ENCODE measurements at regions not wholly inside any gene's neighbourhood (a gene's known extent, or its start where the extent isn't known, plus 50 kb on each side); places are given as distances from the start of the nearest gene placed in this dataset.

DNA sequence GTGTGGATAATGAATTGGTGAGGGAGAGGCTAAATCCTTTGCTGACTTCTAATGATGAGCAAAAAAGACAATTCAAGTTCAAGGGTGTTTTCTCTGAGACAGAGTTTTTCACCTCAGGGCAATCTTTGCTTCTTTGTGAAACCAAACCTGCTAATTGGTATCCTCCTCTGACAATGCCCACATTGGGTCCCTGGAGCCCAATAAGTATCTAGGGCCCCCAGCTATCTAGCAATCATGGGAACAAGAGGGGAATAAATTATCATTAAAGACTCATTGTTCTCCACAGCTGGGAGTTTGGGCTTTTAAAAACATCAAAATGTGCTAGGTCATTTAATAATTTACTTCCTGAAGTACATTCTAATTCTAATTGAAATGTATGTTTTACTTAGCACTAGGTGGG is 227.3 kb downstream of the TMEM167A start:
- ATAC-seq, result no peak
- no peak for DNase-seq

GRCh38 chr5:82847562-82847961 is 229.6 kb downstream of the TMEM167A start:
- DNase-seq (no peak), ATAC-seq (no peak)

DNA sequence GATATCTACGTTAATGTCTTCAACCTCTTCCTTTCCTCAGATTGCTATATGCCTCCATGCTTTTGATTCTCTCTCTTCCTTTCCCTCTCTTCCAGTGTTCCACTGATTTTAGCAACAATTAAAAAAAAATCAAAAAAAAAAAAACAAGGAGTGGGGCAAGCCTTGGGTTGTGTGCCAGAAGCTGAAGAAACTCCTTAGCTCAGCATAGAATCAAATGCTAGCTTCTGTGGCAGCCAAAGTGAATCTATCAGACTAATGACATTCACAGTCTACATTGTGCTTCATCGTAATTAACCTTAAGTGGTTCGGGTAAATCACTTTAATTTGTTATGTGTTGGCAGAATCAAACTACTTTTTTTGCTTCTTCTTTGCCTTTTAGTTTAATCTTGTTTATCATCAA is 237.3 kb downstream of the TMEM167A start:
- ATAC-seq (no peak), DNase-seq (no peak)

GRCh38 chr5:82835488-82835887 is 241.7 kb downstream of the TMEM167A start:
- DNase-seq (no peak), ATAC-seq (no peak)

DNA sequence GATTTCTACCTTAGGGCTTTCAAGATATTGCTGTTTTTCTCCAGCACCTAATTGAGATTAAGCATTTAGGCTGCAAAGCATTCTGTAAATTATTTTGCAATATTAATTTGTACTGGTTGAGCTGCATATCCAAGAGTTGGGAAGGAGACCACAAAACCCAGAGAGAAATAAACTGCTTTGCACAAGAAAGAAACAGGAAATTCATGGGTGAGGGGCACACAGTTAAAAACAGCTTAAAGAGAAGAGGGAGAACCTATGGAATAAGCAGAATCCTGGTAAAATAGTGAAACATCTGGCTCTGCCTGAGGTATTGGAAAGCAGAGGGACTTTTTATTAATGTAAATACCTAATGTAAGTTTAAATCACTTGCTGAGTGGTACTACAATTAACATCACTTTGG is 243.0 kb downstream of the TMEM167A start:
- DNase-seq, result no peak
- no peak for ATAC-seq

DNA sequence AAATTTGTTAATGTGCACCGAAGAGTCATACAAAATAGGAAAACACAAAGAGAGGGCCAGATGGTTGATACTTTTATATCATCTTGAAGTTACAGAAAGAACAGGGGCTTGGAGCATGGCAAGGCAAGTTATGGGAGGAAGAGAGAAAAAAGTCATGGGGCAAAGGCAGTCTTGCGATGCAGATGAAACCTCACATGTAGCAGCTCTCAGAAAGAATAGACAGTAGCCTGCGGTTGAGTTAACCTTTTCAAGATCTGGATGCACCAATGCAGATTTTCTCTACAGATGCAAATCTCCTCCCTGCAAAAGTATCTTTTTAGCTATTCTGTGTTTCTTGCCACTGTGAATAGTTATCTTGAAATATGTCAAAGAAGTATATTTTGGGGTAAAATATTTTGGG is 243.9 kb downstream of the TMEM167A start:
- ATAC-seq (no peak), DNase-seq (no peak)

- no peak for DNase-seq
- ATAC-seq, result no peak
Measured at GRCh38 chr5:82832445-82832844, 244.7 kb downstream of the TMEM167A start.

DNA sequence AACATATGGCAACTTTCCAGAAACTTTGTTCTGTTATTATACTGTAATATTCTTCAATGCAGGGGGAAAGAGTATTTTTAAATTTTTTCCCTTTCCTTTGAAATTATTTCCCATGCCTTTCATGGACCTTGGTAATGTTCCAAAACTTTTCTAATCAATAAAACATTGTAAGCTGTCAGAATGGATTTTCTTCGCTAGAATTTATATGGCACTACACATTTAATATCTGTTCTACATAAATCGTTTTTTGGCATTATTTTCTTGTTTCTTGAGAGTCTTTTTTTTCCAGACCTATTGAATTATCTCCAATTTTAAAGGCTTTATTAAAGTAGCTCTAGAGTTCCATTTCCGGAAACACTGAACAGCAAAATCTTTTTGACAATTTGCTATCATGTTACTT is 249.0 kb downstream of the TMEM167A start:
- ATAC-seq (no peak), DNase-seq (no peak)

GRCh38 chr5:82827651-82828050 is 249.5 kb downstream of the TMEM167A start:
- no peak for ATAC-seq

GRCh38 chr5:82822634-82822927 is 254.6 kb downstream of the TMEM167A start:
- ATAC-seq (no peak), DNase-seq (no peak)

More at GRCh38 chr5:82827651-82828050, 249.5 kb downstream of the TMEM167A start:
- DNase-seq, result no peak

DNA sequence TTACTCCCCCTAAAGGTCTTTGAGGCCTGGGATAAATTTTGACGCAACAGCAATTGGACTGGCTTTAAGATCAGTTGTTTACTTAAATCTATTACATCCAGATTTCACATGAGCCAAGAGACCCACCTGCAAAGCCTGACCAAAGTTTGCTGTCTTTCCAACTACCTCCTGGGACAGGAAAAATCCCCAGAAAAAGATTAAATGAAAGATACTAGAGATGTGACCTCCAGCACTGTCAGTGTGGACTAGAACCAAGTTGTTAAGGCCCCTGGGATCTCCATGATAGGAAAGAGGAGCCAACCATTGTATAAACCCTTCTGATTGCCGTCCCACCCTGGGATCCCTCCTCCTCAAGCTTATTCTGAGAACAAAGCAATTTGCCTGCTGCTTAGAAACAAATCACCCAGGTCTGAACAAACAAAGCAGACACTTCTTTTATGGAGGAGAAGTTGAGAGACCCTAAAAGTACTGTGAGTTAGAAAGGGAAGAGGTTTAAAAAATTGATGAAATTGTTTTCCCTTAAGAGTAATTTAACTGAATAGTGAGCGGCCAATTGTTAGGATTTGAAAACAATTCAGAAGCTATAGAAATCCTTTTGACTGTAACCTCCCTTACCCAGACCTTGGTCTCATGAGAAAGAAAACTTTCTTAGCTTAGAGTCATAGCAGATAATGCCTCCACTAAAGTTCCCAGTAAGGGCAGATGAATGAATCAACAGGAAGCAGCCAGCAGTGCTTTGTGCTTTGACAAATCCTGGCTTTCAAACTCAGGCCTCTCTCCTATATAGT is 255.2 kb downstream of the TMEM167A start:
- DNase-seq, result no peak
- ATAC-seq, result no peak

DNA sequence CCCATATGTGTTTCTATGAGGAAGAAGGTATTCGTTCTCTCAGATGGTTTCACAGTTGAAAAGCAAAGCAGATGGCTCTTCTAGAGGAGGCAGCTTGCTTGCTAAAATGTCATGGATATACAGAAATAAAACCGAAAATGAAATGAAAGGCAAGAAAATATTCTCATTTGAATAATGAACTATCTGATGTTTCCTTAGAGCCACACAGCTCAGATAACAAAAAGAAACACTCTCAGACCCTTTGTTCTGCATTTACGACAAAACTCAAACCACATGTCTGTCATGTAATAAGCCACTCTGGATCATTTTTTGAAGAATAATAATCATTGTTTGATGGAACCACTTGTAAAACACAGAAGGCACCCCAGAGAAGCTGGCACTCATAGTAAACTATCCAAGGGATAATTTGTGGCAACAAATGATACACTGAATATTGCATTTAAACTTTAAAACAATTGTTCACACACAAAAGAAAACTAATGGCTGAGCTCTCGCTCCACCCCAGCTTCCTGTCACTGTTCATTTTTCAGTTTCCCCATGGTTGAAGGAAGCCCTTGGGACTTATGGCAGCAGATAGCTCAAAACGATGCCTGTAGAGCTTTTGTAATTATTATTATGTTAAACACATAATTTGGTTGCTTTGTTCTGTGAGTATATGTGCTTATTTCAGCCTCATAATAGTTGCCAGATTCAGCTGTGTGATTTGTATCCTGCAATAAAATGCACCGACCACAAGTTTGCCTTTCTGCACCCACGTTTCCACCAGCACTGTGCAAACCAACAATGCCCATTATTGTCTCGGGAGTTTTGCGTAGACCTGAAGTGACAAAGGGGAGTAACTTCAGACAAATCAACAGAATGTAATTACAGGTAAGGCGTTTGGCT is 256.0 kb downstream of the TMEM167A start:
- DNase-seq, result no peak
- ATAC-seq, result no peak

GRCh38 chr5:82820188-82820587 is 257.0 kb downstream of the TMEM167A start:
- DNase-seq (no peak), ATAC-seq (no peak)

DNA sequence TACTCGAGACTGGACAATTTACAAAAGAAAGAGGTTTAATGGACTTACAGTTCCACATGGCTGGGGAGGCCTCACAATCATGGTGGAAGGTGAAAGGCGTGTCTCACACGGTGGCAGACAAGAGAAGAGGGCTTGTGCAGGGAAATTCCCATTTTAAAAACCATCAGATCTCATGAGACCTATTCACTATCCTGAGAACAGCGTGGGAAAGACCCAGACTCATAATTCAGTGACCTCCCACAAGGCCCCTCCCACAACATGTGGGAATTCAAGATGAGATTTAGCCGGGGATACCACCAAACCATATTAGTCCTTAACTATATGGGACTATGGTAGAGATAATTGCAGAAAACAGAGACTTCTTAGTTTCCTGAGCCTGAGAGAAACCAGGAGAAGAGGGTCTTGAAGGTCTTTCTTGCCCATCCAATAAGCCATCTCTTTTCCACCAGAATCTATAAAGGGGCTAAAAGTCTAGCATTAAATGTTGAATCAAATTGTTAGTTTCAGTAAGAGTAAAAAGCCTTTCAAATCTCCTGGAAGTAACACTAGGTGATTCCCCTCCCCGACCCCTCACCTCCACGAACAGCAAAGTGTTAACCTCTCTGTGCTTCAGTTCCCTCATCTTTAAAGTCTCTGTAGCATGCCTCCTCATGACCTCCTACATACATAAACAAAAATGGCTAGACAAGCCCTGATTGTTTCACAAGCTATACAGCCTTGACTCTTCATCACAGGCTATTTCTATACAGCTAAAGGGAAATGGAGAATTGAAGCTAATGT is 259.1 kb downstream of the TMEM167A start:
- DNase-seq (no peak), ATAC-seq (peak; percentile 46)

- ATAC-seq (no peak), DNase-seq (no peak)
Measured at GRCh38 chr5:82816926-82817325, 260.3 kb downstream of the TMEM167A start.

DNA sequence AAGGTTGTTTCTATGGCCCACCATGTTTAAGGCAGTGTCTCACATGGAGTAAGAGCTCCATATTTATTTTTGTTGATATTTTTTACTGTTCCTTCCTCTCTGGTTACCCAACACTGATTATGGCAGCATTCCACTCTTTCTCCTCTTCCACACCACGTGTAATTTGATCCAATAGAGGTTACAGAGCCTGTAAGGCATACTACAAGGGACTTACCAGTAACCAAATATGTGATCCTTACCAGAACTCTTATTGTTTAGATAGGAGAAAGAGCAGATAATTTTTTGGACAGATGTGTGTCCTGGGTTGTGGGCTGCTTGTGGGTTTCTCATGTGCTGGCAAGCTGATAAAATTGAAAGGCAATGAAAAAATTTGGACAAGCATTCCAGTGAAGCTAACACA is 261.3 kb downstream of the TMEM167A start:
- ATAC-seq (no peak), DNase-seq (no peak)

DNA sequence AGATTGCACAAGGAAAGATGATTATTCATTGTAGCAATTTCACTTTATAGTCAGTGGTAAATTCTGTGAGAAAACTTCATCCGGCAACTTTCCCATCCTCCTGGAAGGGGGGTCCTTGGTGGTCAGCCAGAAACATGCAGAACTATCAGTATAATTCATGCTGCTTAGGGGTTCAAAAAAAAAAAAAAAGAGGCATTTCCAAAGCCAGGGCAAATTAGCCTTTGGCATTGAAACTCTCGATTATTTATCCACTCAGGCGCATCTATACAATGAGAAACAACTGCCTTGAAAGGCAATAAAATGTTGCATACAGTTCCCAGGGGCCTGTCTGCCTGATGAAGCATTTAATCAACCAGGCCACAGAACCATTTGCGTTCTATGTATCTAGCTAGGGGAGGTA is 263.3 kb downstream of the TMEM167A start:
- ATAC-seq (no peak), DNase-seq (no peak)

DNA sequence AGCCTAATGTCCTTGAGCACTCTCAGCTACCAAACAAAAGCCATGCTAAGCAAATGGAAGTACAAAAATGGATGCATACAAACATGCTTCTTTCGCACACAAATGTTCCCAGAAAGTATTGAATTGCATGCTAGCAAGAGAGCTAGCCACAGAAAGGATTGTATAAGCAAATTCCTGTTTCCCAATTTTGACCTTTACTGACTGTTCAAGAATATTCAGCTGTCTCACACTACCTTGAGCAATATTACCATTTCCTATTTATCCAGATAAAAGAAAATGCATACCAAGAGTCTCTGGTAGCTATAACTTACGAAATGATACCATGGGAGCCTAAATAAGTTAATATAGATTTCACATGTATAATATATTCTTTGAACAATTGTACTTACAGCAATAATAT is 264.6 kb downstream of the TMEM167A start:
- DNase-seq (no peak), ATAC-seq (no peak)

GRCh38 chr5:82811490-82811889 is 265.7 kb downstream of the TMEM167A start:
- ATAC-seq, result no peak
- DNase-seq, result no peak

GRCh38 chr5:82809420-82810143 is 267.6 kb downstream of the TMEM167A start:
- no peak for DNase-seq

DNA sequence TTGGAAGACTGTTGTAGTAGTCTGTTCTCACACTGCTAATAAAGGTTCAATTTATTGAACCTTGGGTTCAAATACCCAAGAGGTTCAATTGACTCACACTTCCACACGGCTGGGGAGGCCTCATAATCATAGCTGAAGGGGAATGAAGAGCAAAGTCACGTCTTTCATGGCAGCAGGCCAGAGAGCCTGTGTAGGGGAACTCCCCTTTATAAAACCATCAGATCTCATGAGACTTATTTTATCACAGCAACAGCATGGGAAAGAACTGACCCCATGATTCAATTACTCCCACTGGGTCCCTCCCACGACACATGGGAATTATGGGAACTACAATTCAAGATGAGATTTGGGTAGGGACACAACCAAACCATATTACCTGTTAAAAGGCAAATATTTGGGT is 268.2 kb downstream of the TMEM167A start:
- DNase-seq (no peak), ATAC-seq (no peak)

More at GRCh38 chr5:82809420-82810143, 267.6 kb downstream of the TMEM167A start:
- no peak for ATAC-seq

- ATAC-seq, result no peak
- no peak for DNase-seq
Measured at GRCh38 chr5:82807021-82807420, 270.2 kb downstream of the TMEM167A start.
